ENCODE measurements at regions not wholly inside any gene's neighbourhood (a gene's known extent, or its start where the extent isn't known, plus 50 kb on each side); places are given as distances from the start of the nearest gene placed in this dataset.

DNA sequence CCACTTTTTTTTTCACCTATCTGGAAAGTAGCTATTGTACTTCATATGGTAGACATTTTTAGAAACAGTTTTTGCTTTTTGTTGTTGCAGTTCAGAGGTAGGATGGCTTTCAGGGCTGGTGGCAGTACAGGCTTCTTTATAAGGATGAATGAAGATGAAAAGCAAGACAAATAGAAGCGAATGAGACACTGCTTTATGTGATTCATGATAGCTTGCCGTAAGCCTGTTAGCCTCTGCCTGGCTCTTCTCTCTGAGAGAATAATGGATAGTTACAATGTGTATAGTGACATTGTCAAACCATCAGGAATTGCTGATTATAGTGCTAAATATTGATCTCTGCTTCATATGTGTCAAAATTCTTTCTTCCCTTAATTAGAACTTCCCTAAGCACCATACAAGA, 173.7 kb downstream of the NR4A2 start:
- no peak for DNase-seq

DNA sequence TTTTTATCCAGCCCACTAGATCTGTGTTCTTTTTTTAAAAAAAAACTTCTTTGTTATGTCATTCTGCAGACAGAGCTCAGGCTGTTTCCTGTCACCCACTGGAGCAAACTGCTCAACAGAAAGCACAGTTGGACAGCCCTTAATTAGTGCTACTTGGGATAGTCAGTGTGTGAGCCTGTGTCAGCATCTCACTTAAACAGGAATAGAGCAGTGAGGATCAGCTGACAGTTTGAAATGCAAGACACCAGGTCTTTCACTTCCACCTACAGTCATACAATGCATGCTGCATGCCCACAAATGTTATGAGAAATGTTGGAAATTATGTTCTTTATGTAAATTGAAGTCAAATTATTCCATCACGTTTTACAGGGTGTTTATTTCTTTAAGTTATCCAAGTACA, 174.9 kb downstream of the NR4A2 start:
- no peak for DNase-seq

DNA sequence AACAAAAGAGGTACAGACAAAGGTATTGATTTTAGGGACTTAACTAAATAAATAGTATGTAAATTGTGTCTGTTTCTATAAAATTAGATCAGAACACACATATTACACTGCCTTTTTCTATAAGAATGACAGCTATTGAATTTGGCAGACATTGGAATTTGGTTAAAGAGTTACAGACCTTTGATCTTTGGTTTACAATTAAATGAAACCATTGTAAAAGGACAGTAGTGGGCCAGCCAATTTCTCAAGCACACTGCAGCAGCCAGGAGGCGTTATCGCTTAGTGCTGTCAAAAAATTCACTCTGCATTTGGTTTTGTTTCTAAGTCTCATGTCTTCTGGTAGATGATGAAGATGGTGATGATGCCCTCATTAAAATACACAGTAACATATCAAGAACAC, 175.9 kb downstream of the NR4A2 start:
- no peak for DNase-seq

DNA sequence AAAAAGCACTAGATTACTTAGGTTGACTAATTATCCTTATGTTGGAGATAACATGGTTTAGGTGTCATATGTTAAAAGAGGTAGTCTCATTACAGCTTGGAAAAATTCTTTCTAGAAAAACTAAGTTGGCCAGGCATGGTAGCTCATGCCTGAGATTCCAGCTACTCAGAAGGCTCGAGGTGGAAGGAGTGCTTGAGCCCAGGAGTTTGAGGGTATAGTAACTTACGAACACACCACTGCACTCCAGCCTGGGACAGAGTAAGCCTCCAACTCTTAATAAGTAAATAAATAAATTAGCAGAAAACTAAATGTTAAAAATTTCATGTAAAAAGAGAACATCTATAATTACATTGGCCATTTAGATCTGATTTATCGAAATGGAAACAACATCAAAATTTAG, 177.2 kb downstream of the NR4A2 start:
- DNase-seq: no peak

DNA sequence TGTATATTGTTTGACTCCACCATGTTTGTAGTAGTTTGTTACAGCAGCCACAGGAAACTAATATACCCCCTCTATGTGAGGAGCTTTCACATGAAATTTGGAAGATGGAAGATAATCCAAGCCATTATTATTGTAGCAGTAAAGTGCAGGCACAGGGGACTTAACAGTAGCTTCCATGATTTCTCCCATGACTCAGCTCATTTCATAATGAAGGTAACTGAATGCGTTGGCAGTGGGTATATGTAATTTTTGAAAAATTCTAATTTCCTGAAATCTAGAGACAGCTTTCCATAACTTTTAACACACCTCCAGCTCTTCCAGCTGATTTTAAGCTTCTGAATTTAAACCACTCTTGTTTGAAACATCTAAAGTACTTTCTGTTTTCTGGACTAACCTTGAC, 181.2 kb downstream of the NR4A2 start:
- no peak for DNase-seq

DNA sequence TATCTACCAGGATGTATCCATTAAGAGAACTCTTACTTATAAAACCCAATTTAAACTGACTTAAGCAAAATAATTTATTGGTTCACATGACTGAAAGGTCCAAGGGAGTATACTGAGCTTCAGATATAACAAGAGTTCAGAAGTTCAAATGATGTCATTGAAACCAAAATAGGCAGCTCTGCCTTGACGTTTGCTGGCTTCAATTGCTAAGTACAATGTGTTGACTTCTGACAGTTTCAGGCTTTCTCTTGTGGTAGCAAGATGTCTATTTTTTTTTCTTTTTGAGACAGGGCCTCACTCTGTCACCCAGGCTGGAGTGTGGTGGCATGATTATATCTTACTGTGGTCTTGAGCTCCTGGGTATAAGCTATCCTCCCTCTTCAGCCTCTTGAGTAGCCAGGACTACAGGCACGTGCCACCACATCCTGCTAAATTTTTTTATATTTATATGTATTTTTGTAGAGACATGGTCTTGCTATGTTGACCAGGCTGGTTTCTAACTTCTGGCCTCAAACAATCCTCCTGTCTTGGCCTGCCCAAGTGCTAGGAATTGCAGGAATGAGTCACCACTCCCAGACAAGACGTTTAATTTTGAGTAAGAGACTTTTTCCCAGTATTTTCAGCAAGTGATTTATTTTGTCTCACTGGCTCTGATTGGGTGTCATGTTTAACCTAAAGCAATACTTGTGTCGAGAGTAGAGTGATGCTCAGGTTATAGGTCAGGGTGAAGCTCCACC, 184.8 kb downstream of the NR4A2 start:
- DNase-seq: no peak

DNA sequence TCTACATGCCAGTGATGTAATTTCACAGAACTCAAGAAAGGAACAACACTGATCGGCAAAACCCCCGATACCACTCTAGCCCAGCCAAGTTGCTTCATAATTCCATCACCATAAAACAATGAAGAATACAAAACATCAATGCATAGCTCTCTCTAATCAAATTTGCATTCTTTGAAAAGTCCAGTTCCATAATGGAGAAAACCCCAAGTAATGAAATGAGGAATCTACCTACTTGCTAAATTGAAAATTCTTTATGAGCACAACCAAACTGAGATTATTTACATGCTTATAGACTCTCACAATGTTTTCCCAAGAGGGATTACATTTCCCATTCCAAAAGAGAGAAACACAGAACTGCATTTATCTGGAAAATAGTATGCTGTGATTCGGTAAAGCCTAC, 186.5 kb downstream of the NR4A2 start:
- DNase-seq: no peak

DNA sequence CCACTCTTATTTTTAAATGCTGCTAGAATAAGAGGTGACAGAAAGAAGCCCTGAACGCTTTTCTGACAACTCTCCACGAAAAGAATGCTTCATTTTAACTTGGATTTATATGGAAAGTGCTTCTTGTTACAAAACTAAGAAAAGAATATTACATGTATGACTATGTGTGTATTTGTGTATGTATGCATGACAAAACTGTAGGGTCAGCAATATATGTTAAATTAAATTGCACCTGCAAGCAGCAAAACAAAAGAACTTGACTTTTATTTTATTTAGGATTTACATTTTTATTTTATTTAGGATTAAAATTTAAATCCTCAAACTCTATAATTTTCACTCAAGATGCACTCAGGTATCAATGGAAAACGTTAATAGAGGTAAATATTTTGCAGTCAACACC, 187.1 kb downstream of the NR4A2 start:
- no peak for DNase-seq

DNA sequence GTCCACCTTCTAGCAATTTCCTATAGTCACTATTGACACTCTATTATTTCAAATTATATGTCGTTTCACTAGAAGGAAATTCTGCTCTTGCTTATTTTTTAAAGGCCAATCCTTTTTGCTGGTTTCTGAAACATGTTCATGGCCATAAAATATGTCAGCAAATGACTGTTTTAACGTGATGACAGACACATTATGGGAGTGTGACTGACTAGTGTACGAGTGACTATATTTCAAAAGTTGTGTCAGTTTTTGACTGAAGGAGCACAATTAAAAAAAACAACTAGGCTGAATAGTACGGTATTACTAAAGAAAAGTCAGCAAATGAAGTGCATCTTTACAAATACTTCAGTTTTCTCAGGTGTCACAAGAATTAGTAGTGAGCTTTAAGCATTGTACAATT, 196.0 kb downstream of the NR4A2 start:
- DNase-seq: no peak

DNA sequence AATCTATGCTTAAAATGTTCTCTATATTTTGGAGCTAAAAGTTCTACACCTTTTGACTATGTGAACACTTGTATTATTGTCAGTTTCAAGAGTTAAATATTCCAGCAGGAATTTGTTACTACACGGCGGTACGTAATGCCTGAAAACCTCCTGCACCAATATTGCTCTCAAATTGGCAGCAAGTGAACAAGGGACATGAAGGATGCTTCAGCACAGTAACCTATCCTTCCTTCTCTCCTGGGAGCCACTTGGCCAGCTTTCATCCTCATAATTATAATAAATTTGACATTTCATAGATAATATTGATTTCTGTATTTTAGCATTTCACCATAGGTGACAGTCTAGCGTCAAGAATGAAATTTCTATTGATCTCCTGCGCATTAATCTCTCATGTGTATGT, 197.6 kb downstream of the NR4A2 start:
- no peak for DNase-seq

DNA sequence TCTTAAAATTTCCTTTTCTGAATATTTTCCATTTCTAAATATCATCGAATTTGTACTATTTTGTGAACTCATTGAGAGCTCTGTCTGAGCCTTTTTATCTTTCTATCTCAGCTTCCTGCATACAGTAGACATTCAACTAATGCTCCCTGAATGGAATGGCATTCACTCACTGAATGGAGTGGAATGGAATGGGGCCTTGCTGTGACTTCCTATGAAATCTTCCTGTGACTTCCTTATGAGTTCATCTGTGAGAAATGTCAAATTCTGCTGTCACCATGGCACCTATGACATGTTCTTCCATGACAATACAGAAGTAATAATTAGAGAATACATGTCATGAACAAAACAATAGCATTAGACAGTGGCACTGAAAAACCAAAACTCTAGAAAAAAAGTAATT, 199.6 kb downstream of the NR4A2 start:
- no peak for DNase-seq

DNA sequence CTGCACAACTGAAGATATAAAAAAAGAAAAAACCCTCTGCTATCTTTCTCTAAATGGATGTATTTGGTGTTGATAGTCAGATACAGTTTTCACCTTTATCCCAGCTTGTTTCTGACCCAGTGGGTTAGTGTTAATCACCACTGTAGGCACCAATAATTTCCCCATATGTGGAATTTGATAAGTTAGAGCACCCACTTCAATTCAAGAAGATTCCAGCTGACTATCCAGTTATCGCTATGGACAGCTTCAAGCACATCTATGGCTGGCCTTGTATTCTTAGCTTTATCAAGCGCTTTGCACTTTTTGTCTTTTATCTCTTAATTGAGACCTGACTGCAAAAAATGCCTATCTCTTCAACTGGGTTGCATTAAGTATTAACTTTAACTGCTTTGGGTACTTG, 200.4 kb downstream of the NR4A2 start:
- DNase-seq: no peak

DNA sequence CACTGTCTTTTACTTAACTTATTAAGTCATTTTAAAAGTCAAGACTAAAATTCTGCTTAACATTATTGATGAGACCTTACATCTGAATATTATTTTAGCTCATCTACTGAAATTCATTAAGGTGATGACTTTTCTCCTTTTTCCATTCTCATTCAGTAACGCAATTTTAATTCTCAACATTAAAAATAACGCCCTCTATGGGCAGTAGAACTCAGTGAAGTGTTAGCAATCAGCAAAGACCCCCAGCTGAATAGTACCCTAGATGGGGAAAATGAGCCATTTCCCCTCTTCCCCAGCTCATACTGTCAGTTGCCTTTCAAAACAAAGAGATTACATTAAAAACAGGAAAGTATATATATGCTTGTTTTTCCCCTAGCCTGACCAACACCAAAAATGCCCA, 203.3 kb downstream of the NR4A2 start:
- no peak for DNase-seq

DNA sequence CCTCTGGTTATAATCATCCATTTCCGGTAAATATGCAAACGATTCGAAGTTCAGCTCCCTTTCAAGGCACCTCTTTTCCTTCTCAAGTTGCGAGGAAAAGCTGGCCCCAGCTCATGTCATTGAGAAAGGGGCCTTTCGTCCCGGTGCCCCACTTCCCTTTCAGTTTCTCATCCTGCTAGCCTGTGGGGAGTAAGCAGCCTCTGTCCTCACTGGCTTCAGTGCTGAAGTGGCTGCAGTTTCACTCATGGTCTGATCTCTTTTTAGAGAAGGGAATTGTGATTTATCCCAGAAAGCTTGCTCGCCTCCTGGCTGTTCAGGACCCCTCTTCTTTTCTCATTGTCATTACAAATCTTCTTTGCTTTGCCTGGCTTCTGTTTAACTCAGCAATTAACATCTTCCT, 207.5 kb downstream of the NR4A2 start:
- DNase-seq: no peak

DNA sequence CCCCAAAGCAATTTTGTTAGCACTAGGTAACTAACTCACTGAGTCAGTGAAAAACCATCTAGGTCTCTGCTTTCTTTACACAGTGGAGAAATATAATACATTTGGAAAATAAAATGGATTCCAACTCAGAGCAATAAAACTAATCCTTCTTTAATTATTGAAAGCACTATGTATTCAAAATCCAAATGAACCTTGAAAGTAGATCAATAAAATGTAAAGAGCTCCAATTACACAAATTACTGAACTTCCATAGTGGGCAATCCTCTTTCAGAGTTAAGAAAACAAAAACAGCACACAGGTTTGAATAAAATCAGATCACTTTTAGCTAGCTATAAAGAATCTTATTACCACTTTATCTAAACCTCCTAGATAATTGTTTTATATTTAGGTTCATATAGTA, 208.1 kb downstream of the NR4A2 start:
- no peak for DNase-seq

DNA sequence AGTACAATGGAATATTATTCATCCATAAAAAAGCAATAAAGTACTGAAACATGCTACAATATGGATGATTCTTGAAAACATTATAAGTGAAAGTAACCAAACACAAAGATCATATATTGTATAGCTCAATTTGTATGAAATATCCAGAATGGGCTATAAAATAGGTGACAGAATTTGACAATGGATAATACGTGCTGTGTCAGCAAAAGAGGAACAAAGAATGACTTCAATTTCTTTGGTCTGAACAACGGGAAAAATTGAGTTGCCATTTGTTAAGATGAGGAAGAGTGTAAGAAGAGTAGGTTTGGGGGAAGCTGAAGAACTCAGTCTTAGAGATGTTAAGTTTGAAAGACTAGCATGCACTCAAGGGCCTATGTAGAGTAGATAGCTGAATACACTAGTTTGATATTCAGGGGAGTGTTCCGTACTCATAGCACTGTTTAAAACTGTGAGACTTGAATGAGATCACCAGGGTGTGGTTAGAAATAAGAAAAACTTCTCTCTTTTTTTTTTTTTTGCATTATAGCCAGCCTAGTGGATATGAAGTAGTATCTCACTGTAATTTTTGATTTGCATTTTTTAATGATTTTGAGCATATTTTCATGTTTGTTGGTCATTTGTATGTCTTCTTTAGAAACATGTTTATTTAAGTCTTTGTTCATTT, 213.6 kb downstream of the NR4A2 start:
- no peak for DNase-seq

DNA sequence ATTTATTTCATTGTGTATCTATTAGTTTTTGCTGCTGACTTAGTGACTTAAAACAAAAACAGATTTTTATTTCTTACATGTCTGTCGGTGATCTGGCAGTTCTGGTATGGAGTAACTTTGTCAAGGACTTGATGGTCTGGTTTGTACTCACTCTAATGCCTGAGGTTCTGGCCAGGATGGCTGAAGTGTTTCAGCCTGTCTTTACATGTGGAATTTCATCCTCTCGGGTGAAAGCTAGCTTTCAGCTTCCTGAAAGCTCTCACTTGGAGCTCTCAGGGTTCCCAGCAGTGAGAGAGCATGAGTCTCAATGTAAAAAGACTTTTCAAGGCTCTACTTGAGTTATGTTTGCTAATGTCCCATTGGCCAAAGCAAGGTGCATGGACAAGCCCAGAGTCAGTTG, 216.4 kb downstream of the NR4A2 start:
- DNase-seq: no peak

DNA sequence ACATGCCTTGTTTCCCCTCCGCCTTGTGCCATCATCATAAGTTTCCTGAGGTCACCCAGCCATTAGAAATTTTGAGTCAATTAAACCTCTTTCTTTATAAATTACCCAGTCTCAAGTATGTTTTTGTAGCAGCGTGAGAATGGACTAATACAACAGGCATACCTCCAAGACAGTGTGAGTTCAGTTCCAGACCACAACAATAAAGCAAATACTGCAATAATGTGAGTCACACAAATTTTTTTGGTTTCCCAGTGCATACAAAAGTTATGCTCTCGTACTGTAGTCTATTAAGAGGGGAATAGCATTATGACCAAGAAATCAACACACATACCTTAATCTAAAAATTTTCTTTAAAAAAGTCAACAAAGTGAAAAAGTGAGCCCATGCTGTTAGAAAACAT, 217.2 kb downstream of the NR4A2 start:
- DNase-seq: no peak

DNA sequence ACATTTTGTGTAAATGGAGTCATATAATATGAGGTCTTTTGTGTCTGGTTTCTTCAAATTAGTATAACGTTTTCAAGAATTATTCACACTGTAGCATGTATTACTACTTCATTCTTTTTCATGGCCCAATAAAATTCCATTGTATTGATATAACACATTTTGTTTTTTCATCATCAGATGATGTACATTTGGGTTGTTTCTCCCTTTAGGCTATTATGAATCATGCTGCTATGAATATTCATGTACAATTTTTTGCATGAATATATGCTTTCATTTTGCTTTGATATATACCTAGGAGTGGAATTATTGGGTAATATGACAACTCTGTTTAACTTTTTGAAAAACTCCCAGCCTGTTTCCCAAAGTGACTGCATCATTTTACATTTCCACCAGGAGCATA, 220.2 kb downstream of the NR4A2 start:
- no peak for DNase-seq

DNA sequence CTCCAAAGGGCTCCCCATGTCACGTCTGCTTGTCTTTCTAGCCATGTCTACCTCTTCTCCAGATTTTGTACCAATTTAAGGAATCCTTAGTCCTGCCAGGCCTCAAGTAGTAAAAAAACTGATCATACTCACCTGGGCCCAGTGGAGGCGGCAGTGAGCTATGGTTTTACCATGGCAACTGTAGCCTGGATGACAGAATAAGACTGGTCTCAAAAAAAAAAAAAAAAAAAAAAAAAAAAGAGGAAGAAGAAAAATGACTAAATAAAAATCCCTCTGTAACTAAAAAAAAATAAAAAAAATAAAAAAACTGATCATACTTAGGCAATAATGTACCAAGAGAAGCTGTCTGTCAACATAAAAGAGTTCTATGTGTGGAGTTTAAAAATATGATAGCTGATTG, 221.6 kb downstream of the NR4A2 start:
- no peak for DNase-seq

DNA sequence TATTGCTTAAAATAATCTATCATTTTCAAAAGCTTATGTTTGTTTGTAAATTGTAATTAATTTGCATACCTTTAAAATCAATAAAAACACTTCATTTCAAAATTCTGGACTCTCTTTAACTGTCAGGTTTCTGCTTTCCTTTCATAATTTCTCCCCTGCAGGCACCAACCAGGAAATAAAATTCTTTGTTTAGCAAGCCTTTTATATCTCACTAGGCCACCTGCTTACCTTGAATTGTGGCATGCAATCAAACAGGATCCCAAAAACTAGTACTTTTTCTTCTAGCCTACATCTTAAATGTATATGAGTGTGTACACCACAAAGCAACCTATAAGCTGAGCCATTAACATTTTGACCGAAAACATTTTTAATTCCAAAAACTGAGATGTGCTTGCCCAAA, 233.1 kb downstream of the NR4A2 start:
- no peak for DNase-seq

DNA sequence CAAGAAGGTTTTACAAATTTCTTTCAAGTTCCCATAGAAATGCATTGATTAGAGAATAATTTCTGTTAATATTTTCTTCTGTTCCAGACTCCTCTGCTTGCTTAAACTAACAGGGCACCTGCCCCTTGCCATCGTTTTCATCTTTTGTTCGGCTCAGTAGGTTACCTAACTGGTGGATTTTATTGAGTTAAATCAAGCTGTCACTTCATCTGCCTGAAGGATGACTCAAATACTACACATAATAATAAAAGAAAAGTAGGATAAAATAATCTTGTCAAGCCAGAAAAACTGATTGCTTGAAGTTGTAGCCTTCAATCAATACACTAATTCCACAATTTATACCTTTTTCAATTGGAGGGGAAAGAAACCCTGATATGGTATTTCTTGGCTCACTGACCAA, 234.0 kb downstream of the NR4A2 start:
- DNase-seq: no peak

DNA sequence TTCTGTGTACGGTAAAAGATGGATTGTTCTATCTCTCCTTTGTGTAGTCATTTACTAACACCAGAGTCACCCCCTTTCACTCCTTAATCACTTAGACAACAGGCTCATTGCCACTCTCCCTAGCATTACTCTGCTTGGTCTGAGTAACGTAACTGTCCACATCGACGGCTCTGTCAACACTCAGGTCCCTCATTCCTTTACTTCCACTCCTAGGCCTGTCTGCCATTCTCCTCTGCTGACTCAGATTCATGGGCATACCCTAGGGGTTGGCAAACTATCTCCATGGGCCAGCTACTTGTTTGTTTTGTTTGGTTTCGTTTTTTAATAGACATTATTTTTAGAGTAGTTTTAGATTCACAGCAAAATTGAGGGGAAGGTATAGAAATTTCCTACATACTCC, 243.9 kb downstream of the NR4A2 start:
- DNase-seq: no peak

DNA sequence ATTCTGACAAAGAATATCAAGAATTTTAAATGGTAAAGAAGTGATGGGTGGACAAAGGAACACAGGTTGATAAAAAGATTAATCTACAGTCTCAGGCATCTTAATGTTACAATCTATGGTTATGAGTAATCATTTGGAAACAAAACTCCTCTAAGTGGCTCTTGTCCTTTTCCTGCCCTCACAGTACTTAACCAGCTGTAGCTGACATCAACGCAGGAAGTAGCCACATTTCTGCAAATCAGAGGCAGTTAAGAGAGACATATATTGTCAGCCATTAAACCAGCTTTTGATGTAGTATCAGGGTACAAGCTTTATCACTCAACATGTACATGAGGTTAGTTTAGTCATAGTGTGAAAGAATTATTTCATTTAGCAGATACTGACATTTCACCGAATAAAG, 244.6 kb downstream of the NR4A2 start:
- DNase-seq: no peak

Measured in amniotic stem cell (primary cell).